Astrocyte (in vitro differentiated cells and primary cell): ENCODE measurements at regions not wholly inside any gene's neighbourhood (a gene's known extent, or its start where the extent isn't known, plus 50 kb on each side); places are given as distances from the start of the nearest gene placed in this dataset.

Source experiments
- DNase-seq: peaks from one replicate; pipeline ENCODE4 v3.0.0-alpha.2; 2010; ENCODE audit warnings: low read depth
- FAIRE-seq: peaks from 2 replicates; lab custom pipeline; 2011; peaks lifted over from hg19 to GRCh38; lab: Jason Lieb, UNC
- H2AFZ ChIP-seq: 2 replicates; pipeline ENCODE4 v1.6.0; 2012; ENCODE audit warnings: low read depth, low read length, inconsistent platforms
- H3K27ac ChIP-seq: 2 replicates; pipeline ENCODE4 v1.5.1; 2011; ENCODE audit warnings: low read depth, low read length, inconsistent platforms
- H3K27me3 ChIP-seq: 2 replicates; pipeline ENCODE4 v1.6.0; 2011; ENCODE audit warnings: low read length, inconsistent platforms; ENCODE audit not compliant: insufficient read depth
- H3K36me3 ChIP-seq: 2 replicates; pipeline ENCODE4 v1.5.1; 2011; ENCODE audit warnings: low read length, inconsistent platforms; ENCODE audit not compliant: insufficient read depth
- H3K4me1 ChIP-seq: 2 replicates; pipeline ENCODE4 v1.5.1; 2011; ENCODE audit warnings: low read length, inconsistent platforms; ENCODE audit not compliant: insufficient read depth
- H3K4me2 ChIP-seq: 2 replicates; pipeline ENCODE4 v1.6.0; 2012; ENCODE audit warnings: low read length, inconsistent platforms
- H3K4me3 ChIP-seq: 2 replicates; pipeline ENCODE4 v1.5.1; 2011; ENCODE audit warnings: low read depth, mild to moderate bottlenecking, low read length, inconsistent platforms; ENCODE audit not compliant: insufficient read depth
- H3K79me2 ChIP-seq: 2 replicates; pipeline ENCODE4 v1.6.0; 2012; ENCODE audit warnings: mild to moderate bottlenecking, low read length, inconsistent platforms; ENCODE audit not compliant: insufficient read depth
- H3K9ac ChIP-seq: 2 replicates; pipeline ENCODE4 v1.6.0; 2012; ENCODE audit warnings: mild to moderate bottlenecking, low read length, inconsistent platforms
- H3K9me3 ChIP-seq: 2 replicates; pipeline ENCODE4 v1.5.1; 2012; ENCODE audit warnings: low read depth, mild to moderate bottlenecking, low read length, inconsistent platforms; ENCODE audit not compliant: insufficient read depth
- H4K20me1 ChIP-seq: 2 replicates; pipeline ENCODE4 v1.6.0; 2012; ENCODE audit warnings: low read length, inconsistent platforms; ENCODE audit not compliant: insufficient read depth
- H3K27ac Mint-ChIP-seq: one replicate; pipeline ENCODE4 v1.8.0; 2021; ENCODE audit warnings: mild to moderate bottlenecking, mixed read lengths; ENCODE audit not compliant: unreplicated experiment
- H3K27me3 Mint-ChIP-seq: one replicate; pipeline ENCODE4 v1.8.0; 2021; ENCODE audit warnings: low read depth, mixed read lengths; ENCODE audit not compliant: unreplicated experiment
- H3K36me3 Mint-ChIP-seq: one replicate; pipeline ENCODE4 v1.8.0; 2021; ENCODE audit warnings: low read depth, mixed read lengths; ENCODE audit not compliant: unreplicated experiment
- H3K4me1 Mint-ChIP-seq: one replicate; pipeline ENCODE4 v1.8.0; 2021; ENCODE audit warnings: low read depth, mixed read lengths; ENCODE audit not compliant: unreplicated experiment
- H3K4me3 Mint-ChIP-seq: one replicate; pipeline ENCODE4 v1.8.0; 2021; ENCODE audit warnings: mild to moderate bottlenecking, moderate library complexity, mixed read lengths; ENCODE audit not compliant: unreplicated experiment
- H3K9me3 Mint-ChIP-seq: one replicate; pipeline ENCODE4 v1.8.0; 2021; ENCODE audit warnings: mild to moderate bottlenecking, mixed read lengths; ENCODE audit not compliant: unreplicated experiment
- EZH2 ChIP-seq: IDR thresholded peaks from 2 replicates; pipeline ENCODE4 v1.6.1; 2012; ENCODE audit warnings: mild to moderate bottlenecking, low read length, inconsistent platforms; ENCODE audit not compliant: insufficient read depth
- TF ChIP-seq, protein P1 (sequence below): IDR thresholded peaks from 2 replicates; pipeline ENCODE4 v1.5.1; 2011; ENCODE audit warnings: low read depth, mild to moderate bottlenecking, inconsistent platforms, low read length, moderate library complexity; ENCODE audit not compliant: insufficient read depth

GRCh38 chr18:11400703-11401102, 208.7 kb upstream of the SLC35G4 start:
- Histone ChIP-seq H3K4me2 (no peak overlapping the region), H3K9me3 (no peaks in the 10 kb centered on the region), H3K4me3 (no peak overlapping the region), H2AFZ (no peak overlapping the region), H3K9ac (no peak overlapping the region), H3K27me3 (no peaks in the 10 kb centered on the region), H3K27ac (no peak overlapping the region), H4K20me1 (no peaks in the 10 kb centered on the region), H3K4me1 (no peaks in the 10 kb centered on the region), H3K79me2 (no peaks in the 10 kb centered on the region), H3K36me3 (no peaks in the 10 kb centered on the region)
- DNase-seq: no peak
- peaks cover 5% of the 10 kb centered on the region for H3K4me1 Mint-ChIP-seq
- FAIRE-seq: no peak
- peaks cover 3% of the 10 kb centered on the region for H3K9me3 Mint-ChIP-seq
- no peaks in the 10 kb centered on the region for H3K36me3 Mint-ChIP-seq
- no peak overlapping the region for H3K27ac Mint-ChIP-seq
- no peak overlapping the region for H3K4me3 Mint-ChIP-seq
- TF ChIP-seq, protein P1, sequence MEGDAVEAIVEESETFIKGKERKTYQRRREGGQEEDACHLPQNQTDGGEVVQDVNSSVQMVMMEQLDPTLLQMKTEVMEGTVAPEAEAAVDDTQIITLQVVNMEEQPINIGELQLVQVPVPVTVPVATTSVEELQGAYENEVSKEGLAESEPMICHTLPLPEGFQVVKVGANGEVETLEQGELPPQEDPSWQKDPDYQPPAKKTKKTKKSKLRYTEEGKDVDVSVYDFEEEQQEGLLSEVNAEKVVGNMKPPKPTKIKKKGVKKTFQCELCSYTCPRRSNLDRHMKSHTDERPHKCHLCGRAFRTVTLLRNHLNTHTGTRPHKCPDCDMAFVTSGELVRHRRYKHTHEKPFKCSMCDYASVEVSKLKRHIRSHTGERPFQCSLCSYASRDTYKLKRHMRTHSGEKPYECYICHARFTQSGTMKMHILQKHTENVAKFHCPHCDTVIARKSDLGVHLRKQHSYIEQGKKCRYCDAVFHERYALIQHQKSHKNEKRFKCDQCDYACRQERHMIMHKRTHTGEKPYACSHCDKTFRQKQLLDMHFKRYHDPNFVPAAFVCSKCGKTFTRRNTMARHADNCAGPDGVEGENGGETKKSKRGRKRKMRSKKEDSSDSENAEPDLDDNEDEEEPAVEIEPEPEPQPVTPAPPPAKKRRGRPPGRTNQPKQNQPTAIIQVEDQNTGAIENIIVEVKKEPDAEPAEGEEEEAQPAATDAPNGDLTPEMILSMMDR: no peak
- no peak for TF ChIP-seq EZH2
- H3K27me3 Mint-ChIP-seq: no peaks in the 10 kb centered on the region

DNA sequence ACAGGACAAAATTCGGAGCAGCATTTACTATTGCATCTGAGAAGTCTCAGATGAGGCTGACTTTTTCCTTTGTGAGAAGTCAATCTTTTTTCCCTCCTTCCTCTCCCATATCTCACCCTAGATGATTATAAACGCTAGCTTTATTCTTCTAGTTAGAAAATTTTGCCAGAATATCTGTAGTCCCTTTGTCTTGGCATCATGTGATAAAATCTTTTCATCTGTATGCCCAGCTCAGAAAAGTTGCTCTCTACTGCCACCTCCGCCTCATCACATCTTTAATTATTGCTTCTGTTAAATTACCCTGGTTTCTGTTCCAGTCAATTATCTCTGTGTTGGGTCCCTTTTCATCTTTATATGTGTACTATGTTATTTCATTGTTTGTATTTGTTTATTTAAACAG, 210.8 kb upstream of the SLC35G4 start:
- H3K9me3 Mint-ChIP-seq: peaks cover 3% of the 10 kb centered on the region
- no peak overlapping the region for H3K27ac ChIP-seq
- H3K79me2 ChIP-seq: no peaks in the 10 kb centered on the region
- H3K27me3 Mint-ChIP-seq: no peaks in the 10 kb centered on the region
- H3K4me1 ChIP-seq: no peaks in the 10 kb centered on the region
- H3K36me3 ChIP-seq: no peaks in the 10 kb centered on the region
- no peaks in the 10 kb centered on the region for H3K27me3 ChIP-seq
- H4K20me1 ChIP-seq: no peaks in the 10 kb centered on the region
- FAIRE-seq: no peak
- H2AFZ ChIP-seq: no peak overlapping the region
- H3K9ac ChIP-seq: no peak overlapping the region
- no peaks in the 10 kb centered on the region for H3K36me3 Mint-ChIP-seq
- peaks cover 5% of the 10 kb centered on the region for H3K4me1 Mint-ChIP-seq
- no peak for DNase-seq
- H3K4me2 ChIP-seq: no peak overlapping the region
- H3K4me3 ChIP-seq: no peak overlapping the region
- no peak overlapping the region for H3K27ac Mint-ChIP-seq
- no peaks in the 10 kb centered on the region for H3K9me3 ChIP-seq
- TF ChIP-seq, protein P1: peak; percentile 11
- TF ChIP-seq EZH2: no peak
- H3K4me3 Mint-ChIP-seq: no peak overlapping the region

DNA sequence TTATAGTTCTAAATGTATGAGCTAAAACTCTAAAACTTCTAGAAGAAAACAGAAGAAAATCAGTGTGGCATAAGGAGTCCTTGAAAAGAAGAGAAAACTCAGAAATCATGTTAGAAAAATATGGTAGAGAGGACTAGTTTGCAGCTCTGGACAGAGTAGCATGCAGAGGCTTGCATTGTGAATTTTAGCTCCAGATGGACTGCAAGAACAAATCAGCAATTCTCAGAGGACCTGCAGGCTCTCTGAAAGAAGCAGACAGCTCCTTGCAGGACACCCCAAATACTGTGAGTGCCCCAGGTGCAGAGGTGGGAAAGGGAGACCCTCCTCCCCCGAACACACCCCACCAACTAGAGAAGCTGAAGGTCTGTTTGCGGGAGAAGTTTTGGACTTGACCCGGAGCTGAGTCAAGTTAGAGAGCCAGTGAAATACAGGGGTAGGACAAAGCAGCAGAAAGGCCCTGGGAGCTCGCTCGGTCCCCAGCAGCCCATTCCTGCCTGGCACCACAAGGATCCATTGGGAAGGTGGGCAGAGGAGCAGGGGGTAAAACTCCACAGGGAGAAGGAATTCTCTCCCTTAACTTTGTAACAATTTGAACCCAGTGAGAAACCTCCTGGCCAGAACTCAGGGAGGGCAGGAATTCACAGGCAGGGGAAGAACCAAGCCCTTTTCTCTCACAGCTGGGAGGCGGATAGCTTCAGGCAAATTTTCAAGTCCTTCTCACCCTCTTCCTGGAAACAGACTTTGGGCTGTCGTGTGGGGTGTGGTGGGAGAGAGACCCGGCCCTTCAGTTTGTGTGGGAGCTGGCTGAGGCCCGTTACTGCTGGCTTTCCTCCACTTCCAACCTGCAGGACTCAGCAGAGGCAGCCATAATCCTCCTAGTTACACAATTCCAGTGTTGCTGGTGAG, 216.2 kb upstream of the SLC35G4 start:
- FAIRE-seq: no peak

More for the DNA sequence above, 216.2 kb upstream of the SLC35G4 start:
- Histone ChIP-seq H3K27ac (no peak overlapping the region), H3K4me2 (no peak overlapping the region), H4K20me1 (no peaks in the 10 kb centered on the region), H3K27me3 (no peaks in the 10 kb centered on the region), H3K36me3 (no peaks in the 10 kb centered on the region), H3K4me3 (no peak overlapping the region), H3K9me3 (no peaks in the 10 kb centered on the region), H3K79me2 (no peaks in the 10 kb centered on the region), H3K9ac (no peak overlapping the region), H2AFZ (no peak overlapping the region), H3K4me1 (no peaks in the 10 kb centered on the region)
- Mint-ChIP-seq H3K27me3 (no peaks in the 10 kb centered on the region), H3K4me3 (no peak overlapping the region), H3K36me3 (no peaks in the 10 kb centered on the region), H3K4me1 (no peaks in the 10 kb centered on the region), H3K9me3 (peaks cover 2% of the 10 kb centered on the region), H3K27ac (no peak overlapping the region)
- TF ChIP-seq, protein P1: no peak
- no peak for TF ChIP-seq EZH2
- DNase-seq: no peak
